HG03565 (cell line): ENCODE measurements at regions not wholly inside any gene's neighbourhood (a gene's known extent, or its start where the extent isn't known, plus 50 kb on each side); places are given as distances from the start of the nearest gene placed in this dataset.
"Not testable (repeated sequence)": the region's sequence is repeated elsewhere in the genome, so short reads cannot be mapped to it uniquely, and the experiment has no call there.

Experiments
- ATAC-seq: cut with Tn5 transposase; IDR thresholded peaks from one replicate; pipeline ENCODE4 v1.9.1; 2021; ENCODE audit warnings: mild to moderate bottlenecking, moderate library complexity; ENCODE audit not compliant: unreplicated experiment

DNA sequence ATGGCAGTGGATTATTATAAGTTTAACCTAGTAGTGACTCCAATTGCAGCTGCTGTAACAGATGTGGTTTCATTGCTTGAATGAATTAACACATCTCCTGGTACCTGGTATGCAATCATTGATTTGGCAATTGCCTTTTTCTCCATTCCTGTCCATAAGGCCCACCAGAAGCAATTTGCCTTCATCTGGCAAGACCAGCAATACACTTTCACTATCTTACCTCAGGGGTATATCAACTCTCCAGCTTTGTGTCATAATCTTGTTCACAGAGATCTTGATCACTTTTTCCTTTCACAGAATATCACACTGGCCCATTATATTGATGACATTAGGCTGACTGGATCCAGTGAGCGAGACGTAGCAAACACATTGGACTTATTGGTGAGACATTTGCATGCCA lies 128.7 kb upstream of the ZC3H12C start:
- ATAC-seq = no peak

DNA sequence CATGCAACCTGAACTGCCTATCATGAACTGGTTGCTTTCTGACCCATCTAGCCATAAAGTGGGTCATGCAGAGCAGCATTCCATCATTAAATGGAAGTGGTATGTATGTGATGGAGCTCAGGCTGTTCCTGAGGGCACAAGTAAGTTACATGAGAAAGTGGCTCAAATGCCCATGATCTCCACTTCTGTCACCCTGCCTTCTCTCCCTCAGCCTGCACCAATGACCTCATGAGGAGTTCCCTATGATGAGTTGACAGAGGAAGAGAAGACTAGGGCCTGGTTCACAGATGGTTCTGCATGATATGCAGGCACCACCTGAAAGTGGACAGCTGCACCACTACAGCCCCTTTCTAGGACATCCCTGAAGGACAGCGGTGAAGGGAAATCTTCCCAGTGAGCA lies 127.7 kb upstream of the ZC3H12C start:
- ATAC-seq = not testable (repeated sequence)

DNA sequence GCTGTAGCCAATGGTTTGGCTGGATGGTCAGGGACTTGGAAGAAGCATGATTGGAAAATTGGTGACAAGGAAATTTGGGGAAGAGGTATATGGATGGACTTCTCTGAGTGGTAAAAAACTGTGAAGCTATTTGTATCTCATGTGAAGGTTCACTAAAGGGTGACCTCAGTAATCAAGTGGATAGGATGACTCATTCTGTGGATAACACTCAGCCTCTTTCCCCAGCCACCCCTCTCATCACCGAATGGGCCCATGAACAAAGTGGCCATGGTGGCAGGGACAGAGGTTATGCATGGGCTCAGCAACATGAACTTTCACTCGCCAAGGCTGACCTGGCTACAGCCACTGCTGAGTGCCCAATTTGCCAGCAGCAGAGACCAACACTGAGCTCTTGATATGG lies 127.3 kb upstream of the ZC3H12C start:
- ATAC-seq = not testable (repeated sequence)

DNA sequence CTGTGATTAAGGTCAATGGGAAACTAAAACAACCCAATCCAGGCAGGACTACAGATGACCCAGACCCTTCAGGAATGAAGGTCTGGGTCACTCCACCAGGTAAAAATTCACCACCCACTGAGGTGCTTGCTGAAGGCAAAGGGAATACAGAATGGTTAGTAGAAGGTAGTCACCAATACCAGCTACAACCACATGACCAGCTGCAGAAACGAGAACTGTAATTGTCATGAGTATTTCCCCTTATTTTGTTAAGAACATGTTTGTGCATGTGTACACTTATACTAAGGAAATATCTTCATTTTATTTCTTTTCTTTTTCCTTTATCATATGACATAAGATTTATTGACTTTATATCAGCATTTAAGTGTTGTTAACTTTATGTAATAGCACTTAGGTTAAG lies 126.1 kb upstream of the ZC3H12C start:
- not testable (repeated sequence) for ATAC-seq

DNA sequence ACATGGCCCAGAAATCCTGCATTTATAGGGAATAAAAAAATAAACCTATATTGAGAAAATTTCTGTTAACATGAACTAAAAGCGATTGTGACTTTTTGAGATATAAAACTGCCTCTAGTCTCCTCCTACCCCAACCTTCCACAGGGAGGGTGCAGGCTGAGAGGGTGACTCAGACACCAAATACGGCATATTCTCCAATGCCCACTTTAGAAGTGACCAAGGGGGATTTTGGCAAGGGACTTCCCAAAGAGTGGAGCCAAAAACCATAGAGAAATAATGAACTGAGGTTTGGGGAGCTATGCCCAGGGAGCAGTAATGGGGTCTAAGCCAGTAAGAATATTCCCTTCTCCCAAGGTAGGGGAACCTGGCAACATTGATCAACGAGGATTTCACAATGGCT lies 124.9 kb upstream of the ZC3H12C start:
- no peak for ATAC-seq

DNA sequence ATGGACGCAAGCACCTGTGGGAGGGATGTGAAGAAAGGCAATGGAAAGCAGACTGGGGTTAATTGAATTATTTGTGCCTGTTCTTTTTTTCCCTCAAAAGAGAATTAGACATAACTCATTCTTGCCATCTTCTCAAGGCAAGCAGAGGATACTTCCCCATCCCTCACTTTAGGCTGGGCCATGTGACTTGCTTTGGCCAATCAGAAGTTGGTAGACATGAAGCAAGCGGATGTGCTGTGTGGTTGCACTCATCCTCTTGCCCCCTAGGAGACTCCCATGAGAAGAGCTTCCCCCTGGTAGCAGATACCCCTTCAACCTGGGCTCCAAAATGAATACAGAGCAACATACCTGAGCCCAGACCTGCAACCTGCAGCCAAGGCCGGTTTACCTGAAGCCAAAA lies 124.4 kb upstream of the ZC3H12C start:
- ATAC-seq = no peak

DNA sequence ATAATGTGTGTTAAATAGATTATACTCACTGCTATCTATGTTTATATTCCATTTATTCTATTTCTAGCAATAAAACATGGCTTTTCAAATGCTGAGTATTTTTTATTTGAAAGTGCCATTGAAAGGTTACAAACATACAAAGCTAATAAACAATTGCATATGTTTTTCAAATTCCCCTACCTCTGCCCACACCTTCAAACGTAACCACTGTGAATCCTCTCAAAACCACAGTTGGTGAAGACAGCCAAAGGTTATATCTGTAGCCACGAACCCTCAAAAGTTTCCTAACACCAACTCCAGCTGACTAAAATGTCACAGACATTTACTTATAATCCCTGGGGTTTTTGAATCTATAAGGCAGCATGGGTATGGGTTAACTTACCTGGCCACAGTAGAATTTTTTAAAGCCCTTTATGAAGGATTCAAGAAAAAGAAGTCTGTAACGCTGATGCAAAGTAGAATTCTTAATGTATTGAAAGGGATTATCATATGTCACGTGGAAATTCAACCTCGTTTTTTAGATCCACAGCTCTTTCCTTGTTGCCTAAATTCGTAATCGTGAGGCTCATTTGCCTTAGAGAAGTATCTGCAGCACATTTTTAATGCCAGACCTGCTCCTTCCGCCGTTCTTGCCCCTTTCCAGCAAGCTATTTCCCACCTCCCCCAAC lies 122.5 kb upstream of the ZC3H12C start:
- peak; percentile 50 for ATAC-seq

DNA sequence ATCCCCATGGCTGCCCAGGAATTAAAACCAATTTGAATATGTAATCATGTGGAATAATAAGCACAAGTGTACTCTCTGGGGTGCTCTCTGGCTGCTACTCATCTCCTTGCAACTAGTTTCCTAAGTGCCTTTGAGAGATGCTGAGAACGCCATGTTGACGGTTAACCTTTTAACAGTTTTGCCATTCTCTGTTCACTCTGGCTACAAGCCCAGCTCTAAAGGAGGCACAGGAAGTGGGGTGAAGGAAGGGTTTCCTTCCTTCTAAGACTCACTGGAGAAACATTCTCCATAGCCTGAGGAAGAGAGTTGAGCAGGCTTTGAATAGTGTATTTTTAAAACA lies 122.0 kb upstream of the ZC3H12C start:
- no peak for ATAC-seq

DNA sequence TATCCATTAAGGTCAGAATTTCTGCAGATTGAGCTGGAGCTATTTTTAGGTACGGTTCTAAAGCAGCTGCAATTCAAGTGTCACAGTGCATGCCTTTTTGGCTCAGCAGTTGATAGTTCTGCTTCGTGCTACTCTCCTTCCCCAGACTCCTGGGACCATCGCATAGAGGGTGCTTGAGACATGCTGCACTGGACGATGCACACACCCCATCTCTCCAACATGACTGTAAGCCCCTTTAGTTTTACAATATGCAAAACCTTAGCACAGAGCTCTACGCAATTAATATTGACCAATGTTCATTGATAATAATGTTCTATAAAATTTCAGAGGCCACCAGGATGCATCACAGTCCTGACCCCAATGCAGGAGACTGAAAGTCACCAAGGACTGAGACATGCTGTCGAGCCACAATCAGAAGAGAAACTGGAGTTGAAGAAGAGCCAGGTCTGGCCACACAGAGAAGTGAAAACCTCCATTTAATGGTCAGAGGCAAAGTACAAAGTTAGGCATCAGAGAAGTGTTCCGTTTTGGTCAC lies 120.9 kb upstream of the ZC3H12C start:
- peak; percentile 58 for ATAC-seq

DNA sequence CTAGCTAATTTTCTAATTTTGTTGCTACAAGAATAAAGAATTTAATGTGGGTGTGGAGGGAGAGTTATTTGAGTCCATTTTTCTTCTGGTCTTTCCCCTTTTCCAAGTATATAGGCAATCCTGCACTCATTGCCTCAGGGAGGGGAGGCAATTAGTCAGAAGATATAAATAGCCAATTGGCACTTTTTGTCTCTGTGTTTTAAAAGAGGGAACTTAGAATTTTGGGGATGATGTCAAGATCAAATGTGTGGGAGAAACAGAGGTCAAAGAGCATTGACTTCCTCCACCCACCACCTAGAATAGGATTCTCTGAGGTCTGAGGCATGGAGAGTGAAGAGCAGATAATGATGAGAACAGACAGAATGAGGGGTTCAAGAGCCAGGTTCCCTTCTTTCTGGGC lies 120.3 kb upstream of the ZC3H12C start:
- ATAC-seq = no peak

DNA sequence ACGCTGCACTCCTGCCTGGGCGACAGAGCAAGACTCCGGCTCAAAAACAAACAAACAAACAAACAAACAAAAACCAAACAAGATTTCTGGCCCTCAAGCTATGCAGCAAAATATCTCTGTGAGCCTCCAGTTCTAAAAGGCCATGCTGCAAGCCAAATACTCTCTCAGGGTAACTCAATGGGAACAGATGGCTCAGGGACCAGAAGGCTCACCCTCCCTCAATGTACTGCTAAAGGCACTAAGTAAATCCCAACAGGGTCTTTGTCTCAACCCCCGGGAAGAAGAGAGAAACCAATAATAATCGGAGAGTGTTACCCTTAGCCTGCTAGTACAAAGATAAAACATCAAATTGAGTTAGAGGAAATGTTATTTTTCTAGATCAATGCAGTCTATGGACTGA lies 119.7 kb upstream of the ZC3H12C start:
- no peak for ATAC-seq

DNA sequence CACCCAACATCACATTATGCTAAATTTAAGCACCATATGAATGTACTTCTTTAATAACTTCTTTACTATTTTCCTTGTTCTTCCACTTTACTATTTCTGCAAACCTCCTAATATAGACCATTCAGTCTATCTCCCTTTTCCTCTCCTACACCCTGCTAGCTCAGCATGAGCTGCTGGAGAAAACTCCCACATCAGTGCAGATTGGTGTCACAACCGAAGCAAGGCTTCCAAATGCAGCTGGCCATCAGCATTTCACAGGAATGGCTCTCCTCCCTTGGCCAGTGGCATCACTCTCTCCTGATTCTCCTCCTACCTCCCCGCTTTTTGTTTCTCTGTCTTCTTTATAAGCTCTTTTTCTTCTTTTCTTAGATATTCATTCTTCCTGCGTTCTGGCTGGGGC lies 118.7 kb upstream of the ZC3H12C start:
- ATAC-seq = no peak

DNA sequence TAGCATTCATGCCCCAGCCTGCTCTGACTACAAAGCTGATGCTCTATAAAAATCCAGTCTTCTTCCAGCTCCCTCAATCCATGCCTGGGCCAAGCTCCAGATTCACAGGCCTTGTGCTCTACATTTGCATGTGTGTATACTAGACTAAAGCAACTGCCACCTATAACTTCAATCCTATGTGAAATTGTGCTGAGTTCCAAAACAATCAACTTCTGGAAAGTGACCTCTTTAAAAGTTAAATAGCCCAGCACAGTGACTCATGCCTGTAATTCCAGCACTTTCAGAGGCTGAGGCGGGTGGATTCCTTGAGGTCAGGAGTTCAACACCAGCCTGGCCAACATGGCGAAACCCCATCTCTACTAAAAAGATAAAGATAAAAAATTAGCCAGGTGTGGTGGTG lies 114.3 kb upstream of the ZC3H12C start:
- ATAC-seq = no peak

DNA sequence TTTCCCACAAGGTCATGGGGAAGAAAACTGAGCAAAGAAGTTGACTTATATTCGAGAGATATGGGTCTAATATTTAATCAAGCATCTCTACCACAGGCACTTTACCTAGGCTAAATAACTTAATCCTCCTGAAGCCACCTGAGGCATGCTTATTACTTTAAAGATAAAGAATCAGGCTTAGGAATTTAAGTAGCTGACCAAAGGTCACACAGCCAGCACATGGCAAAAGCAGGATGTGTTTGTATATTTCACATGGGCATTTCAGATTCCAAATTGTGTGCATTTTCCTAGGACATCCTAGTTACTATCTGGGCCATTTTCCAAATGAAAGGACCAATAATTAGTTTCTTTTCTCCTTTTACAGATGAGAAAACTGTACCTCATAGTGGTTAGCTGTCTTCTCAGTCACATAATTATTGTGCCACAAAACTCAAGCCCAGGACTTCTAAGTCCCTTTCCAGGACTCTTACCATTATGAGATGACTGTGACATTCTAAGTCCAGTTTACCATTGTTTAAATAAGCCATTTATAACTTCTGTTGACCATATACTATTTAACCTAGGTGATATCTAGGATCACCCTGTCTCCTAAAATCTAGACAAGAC lies 112.1 kb upstream of the ZC3H12C start:
- ATAC-seq = no peak

DNA sequence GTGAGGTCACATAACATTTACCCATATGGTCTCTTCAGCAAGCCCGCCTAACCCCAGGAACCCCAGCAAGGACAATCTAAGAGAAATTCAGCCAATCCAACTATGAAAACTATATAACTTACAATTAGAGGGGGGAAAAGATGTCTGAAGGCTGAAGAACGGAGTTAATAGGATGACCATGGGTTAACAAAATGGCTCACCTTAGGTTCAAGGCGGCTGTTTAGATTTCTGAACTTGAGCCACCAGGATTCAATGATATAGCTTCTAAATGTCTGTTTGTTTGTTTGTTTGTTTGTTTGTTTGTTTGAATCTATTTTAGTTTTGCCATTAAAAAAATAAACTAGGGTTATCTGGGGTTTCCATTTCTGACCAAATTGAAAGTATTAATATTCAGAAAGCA lies 109.8 kb upstream of the ZC3H12C start:
- ATAC-seq = no peak

DNA sequence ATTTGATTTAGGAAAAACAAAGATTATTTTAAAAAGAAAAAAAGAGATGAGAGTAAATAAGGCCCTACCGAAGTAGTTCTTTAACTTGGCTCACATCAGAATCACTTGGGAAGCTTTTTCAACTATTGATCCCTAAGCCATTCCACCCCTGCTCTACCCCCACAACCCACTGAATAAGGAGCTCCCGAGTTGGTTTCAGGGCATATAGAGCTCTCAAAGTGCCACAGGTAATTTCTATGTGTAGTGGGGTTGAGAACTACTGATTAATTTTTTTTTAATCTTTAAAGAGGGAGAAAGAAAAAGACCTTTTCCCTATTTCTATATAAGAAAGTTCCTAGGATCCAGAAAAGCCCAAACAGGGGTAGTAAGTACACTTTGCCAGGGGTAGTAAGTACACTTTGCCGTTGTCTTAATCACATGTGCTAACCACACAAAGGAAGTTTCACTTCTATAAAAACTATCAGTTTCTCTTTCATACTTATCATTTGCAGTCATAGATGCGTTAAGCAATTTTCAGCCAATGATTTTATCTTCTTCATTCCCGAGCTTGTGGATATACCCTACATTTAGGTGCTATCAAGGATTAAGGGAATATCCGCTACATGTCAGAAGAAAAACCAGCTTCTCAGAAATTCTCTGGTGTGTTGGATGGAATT lies 108.4 kb upstream of the ZC3H12C start:
- peak; percentile 97 for ATAC-seq

DNA sequence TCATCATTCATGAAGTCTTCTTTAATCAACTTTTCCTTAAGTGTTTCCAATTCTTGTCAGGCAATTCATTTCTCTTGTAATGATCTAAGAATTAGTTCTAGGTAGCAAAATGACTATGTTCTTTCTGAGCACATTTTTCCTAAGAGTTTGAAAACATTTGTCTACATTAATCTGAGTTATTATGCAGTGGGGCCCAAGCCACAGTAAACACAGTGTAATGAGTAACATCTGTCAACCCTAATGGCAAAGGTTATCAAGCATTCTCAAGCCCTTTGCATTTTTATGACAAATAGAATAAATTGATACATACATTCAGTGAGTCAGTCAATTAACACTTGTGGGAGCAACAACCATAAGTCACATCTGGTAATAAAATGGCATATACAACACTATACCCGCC lies 106.7 kb upstream of the ZC3H12C start:
- no peak for ATAC-seq

DNA sequence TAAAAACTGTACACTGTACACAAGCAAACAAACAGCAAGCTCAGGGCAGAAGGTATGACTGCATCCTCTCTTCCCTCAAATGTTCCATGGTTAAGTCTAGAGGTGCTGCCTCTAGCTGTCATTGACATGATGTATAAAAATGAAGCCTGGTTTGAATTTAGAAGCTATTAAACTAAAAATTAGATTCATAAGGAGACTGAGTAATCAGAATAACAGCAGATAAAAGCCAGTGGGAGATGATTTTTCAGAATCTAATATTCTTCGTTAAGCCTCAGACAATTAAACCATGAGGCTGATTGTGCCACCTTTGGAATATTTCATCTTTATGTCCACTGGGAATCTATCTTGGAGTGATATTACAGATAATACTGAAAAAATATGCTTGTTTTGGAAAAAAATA lies 101.4 kb upstream of the ZC3H12C start:
- ATAC-seq = no peak

DNA sequence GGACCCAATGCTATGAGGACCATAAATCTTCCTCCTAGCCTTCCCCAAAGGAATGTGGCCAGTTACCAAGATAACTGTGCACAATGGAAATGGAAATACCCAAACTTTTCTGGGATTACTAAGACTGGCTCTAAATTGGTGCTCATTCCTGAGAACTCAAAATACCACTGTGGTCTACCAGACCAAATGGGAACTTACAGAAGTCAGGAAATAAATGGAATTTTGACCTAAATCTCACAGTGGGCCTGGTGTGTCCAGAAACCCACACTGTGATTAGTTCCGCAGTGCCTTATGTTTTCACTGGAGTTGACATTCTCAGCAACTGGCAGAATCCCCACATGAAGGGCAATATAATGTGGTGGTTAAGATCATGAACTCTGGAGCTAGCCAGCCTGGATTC lies 99.4 kb upstream of the ZC3H12C start:
- no peak for ATAC-seq

DNA sequence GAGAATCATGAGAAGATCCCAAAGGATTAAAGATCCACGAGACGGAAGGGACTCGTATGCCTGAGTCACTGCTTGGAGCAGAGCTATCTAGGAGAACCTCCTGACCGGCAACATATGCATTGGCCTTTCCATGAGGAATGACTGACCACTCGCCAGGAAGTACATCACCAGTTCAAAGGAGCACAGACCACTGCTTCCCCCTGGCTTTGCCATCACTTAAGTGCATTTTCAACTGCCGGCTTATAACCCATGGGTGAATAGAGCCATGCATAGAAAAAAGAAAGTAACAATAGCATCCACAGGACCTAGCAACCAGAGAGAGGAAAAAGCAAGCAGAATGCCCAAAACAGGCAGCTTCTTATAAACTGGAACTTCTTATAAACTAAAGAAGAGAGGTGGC lies 98.3 kb upstream of the ZC3H12C start:
- no peak for ATAC-seq

DNA sequence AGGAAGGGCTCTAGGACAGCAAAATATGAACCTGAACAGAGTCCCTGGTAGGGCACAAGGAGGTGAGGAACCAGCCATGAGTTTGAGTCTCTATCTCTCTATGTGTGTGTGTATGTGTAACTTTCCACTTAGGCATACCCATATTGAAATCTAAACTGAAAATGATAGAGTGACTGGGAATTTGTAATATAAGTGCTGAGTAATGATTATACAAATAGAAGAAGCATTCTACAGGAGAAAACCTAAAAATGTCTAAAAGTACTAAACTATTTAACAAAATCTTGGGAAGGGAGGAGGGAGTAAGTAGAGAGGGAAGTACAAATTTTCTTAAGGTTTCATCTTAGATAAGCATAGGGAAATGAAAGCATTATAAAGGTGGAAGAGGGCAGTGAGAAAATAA lies 97.1 kb upstream of the ZC3H12C start:
- no peak for ATAC-seq

DNA sequence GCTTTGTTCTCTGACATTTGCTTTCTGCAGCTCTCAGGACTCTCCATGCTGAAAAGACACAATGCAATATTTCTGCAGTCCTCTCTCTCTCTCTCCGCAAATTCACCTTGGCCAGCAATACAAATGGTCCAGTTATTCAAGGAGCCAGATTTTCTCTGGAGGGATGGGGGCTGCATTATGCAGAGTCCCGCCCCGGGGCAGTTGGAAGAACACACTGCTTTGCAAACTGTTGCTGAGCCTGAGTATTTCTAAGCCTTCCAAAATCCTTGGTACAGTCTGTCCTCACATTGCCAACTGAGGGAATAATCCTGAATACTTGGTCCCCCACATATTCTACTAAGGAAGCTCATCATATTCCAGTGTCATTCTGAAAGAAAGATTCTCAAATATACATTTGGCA lies 94.3 kb upstream of the ZC3H12C start:
- no peak for ATAC-seq
